ENCODE measurements at regions not wholly inside any gene's neighbourhood (a gene's known extent, or its start where the extent isn't known, plus 50 kb on each side); places are given as distances from the start of the nearest gene placed in this dataset.
"Not testable (repeated sequence)": the region's sequence is repeated elsewhere in the genome, so short reads cannot be mapped to it uniquely, and the experiment has no call there.

GRCh38 chr7:32661501-32661900, 166.2 kb downstream of the AVL9 start:
- Histone ChIP-seq H3K27me3 (replicated peaks; ENCODE audit: control insufficient read depth, insufficient read depth, low read length) (no peaks in the 10 kb centered on the region), H3K9ac (ENCODE audit: low read length) (no peak overlapping the region), H3K9me3 (ENCODE audit: control insufficient read depth, low read length) (no peaks in the 10 kb centered on the region), H3K4me3 (ENCODE audit: low read length) (no peak overlapping the region), H3K4me1 (ENCODE audit: control insufficient read depth, insufficient read depth, low read length) (no peaks in the 10 kb centered on the region), H3K36me3 (ENCODE audit: control insufficient read depth, insufficient read depth, low read length, severe bottlenecking) (no peaks in the 10 kb centered on the region)
- no peak for DNase-seq (ENCODE audit: low read depth)

DNA sequence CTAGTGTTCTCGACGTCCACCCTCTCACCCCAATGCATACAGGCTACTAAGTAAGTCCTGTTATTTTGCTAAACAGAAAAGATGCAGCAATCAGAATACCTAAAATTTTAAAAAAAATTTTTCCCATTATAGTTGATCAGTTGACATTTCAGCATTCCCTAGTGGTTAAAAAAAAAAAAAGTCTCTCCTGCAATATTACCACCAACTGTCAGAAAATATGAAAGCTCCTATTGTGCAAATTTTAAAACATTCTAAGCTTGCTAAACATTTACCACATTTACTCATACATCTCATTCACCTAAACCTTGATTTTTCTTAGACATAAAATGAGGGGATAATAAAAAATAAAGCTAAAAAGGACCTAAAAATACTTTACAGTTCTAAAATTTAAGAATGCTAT, 165.6 kb downstream of the AVL9 start:
- Histone ChIP-seq H3K27me3 (replicated peaks; ENCODE audit: control insufficient read depth, insufficient read depth, low read length) (no peaks in the 10 kb centered on the region), H3K36me3 (ENCODE audit: control insufficient read depth, insufficient read depth, low read length, severe bottlenecking) (no peaks in the 10 kb centered on the region), H3K4me3 (ENCODE audit: low read length) (no peak overlapping the region), H3K4me1 (ENCODE audit: control insufficient read depth, insufficient read depth, low read length) (no peaks in the 10 kb centered on the region), H3K9ac (ENCODE audit: low read length) (no peak overlapping the region), H3K9me3 (ENCODE audit: control insufficient read depth, low read length) (no peaks in the 10 kb centered on the region)
- peak; percentile 17 for DNase-seq (ENCODE audit: low read depth)

- H3K36me3 ChIP-seq (ENCODE audit: control insufficient read depth, insufficient read depth, low read length, severe bottlenecking), result no peaks in the 10 kb centered on the region
- DNase-seq (ENCODE audit: low read depth), result no peak
These were observed 164.6 kb downstream of the AVL9 start for GRCh38 chr7:32659853-32660252.

GRCh38 chr7:32658467-32658869, 163.2 kb downstream of the AVL9 start:
- Histone ChIP-seq H3K27me3 (replicated peaks; ENCODE audit: control insufficient read depth, insufficient read depth, low read length) (no peaks in the 10 kb centered on the region), H3K36me3 (ENCODE audit: control insufficient read depth, insufficient read depth, low read length, severe bottlenecking) (no peaks in the 10 kb centered on the region), H3K4me3 (ENCODE audit: low read length) (no peak overlapping the region), H3K9me3 (ENCODE audit: control insufficient read depth, low read length) (no peaks in the 10 kb centered on the region), H3K4me1 (ENCODE audit: control insufficient read depth, insufficient read depth, low read length) (no peaks in the 10 kb centered on the region), H3K9ac (ENCODE audit: low read length) (no peak overlapping the region)
- DNase-seq (ENCODE audit: low read depth), result no peak

More at GRCh38 chr7:32659853-32660252, 164.6 kb downstream of the AVL9 start:
- H3K4me1 ChIP-seq (ENCODE audit: control insufficient read depth, insufficient read depth, low read length), result no peaks in the 10 kb centered on the region
- no peaks in the 10 kb centered on the region for H3K9me3 ChIP-seq (ENCODE audit: control insufficient read depth, low read length)
- no peak overlapping the region for H3K4me3 ChIP-seq (ENCODE audit: low read length)
- no peaks in the 10 kb centered on the region for H3K27me3 ChIP-seq (replicated peaks; ENCODE audit: control insufficient read depth, insufficient read depth, low read length)
- no peak overlapping the region for H3K9ac ChIP-seq (ENCODE audit: low read length)

GRCh38 chr7:32658034-32658433, 162.7 kb downstream of the AVL9 start:
- no peaks in the 10 kb centered on the region for H3K9me3 ChIP-seq (ENCODE audit: control insufficient read depth, low read length)
- DNase-seq (ENCODE audit: low read depth), result no peak
- H3K27me3 ChIP-seq (replicated peaks; ENCODE audit: control insufficient read depth, insufficient read depth, low read length), result no peaks in the 10 kb centered on the region
- no peaks in the 10 kb centered on the region for H3K4me1 ChIP-seq (ENCODE audit: control insufficient read depth, insufficient read depth, low read length)
- no peak overlapping the region for H3K9ac ChIP-seq (ENCODE audit: low read length)
- no peak overlapping the region for H3K4me3 ChIP-seq (ENCODE audit: low read length)
- H3K36me3 ChIP-seq (ENCODE audit: control insufficient read depth, insufficient read depth, low read length, severe bottlenecking), result no peaks in the 10 kb centered on the region

GRCh38 chr7:32654549-32654948, 159.3 kb downstream of the AVL9 start:
- H3K4me3 ChIP-seq (ENCODE audit: low read length); H3K4me1 ChIP-seq (ENCODE audit: control insufficient read depth, insufficient read depth, low read length); DNase-seq (ENCODE audit: low read depth); H3K9ac ChIP-seq (ENCODE audit: low read length); H3K36me3 ChIP-seq (ENCODE audit: control insufficient read depth, insufficient read depth, low read length, severe bottlenecking); H3K9me3 ChIP-seq (ENCODE audit: control insufficient read depth, low read length); H3K27me3 ChIP-seq (replicated peaks; ENCODE audit: control insufficient read depth, insufficient read depth, low read length): not testable (repeated sequence)

DNA sequence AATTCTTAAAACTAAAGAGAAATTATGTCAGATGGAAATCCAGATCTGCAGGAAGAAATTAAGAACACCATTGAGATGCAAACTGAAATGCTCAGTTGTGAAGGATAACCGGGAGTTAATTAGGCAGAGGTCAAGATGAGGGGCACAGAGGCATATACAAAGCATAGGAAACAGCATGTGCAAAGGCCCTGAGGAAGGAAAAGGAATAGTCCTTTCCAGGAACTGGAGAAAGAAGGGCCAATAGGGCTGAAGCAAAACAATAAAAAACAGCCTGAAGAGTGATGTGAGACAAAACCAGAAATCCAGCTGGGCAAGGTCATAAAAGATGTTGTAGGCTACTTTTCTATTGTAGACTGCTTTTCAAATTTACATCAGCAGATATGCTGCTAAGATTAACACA, 155.1 kb downstream of the AVL9 start:
- H3K9ac ChIP-seq (ENCODE audit: low read length); H3K9me3 ChIP-seq (ENCODE audit: control insufficient read depth, low read length); DNase-seq (ENCODE audit: low read depth); H3K4me3 ChIP-seq (ENCODE audit: low read length); H3K27me3 ChIP-seq (replicated peaks; ENCODE audit: control insufficient read depth, insufficient read depth, low read length); H3K4me1 ChIP-seq (ENCODE audit: control insufficient read depth, insufficient read depth, low read length); H3K36me3 ChIP-seq (ENCODE audit: control insufficient read depth, insufficient read depth, low read length, severe bottlenecking): not testable (repeated sequence)

DNA sequence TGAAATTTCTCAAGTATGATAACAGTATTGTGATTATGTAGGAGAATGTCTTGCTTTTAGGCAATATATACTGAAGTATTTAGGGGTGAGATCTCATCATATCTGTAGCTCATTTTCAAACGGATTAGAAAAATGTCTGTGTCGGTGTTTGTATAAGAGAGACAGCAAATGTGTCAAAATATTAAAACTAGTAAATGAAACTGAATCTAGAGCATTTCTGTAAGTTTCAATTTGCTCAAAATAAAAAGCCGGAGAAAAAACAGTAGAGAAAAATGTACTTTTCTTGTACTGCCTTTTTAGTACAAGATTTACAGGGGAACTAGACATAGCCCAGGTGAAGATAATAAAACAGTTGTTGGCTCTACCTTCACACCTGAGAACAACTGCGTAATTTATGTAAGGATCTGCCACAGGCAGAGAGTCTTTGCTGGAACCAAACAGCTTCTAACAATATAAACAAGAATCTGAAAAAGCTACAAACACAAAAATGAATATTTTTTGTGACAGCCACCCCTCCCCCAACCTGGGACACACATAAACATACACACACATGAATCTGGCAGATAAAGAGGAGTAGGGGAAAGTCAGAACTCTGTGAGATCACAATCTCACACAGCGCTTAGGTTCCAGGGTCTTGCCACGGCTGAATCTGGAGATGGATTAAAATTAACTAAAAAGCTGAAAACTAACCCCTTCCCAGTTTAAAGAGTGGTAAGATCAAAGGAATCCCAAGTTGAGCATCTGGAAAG, 153.3 kb downstream of the AVL9 start:
- no peaks in the 10 kb centered on the region for H3K27me3 ChIP-seq (replicated peaks; ENCODE audit: control insufficient read depth, insufficient read depth, low read length)
- H3K4me1 ChIP-seq (ENCODE audit: control insufficient read depth, insufficient read depth, low read length), result no peaks in the 10 kb centered on the region
- DNase-seq (ENCODE audit: low read depth), result no peak
- no peaks in the 10 kb centered on the region for H3K9me3 ChIP-seq (ENCODE audit: control insufficient read depth, low read length)
- no peak overlapping the region for H3K9ac ChIP-seq (ENCODE audit: low read length)
- H3K36me3 ChIP-seq (ENCODE audit: control insufficient read depth, insufficient read depth, low read length, severe bottlenecking), result no peaks in the 10 kb centered on the region
- no peak overlapping the region for H3K4me3 ChIP-seq (ENCODE audit: low read length)

- not testable (repeated sequence) for H3K4me3 ChIP-seq (ENCODE audit: low read length); DNase-seq (ENCODE audit: low read depth)
These were observed 150.0 kb downstream of the AVL9 start for GRCh38 chr7:32645255-32645654.

DNA sequence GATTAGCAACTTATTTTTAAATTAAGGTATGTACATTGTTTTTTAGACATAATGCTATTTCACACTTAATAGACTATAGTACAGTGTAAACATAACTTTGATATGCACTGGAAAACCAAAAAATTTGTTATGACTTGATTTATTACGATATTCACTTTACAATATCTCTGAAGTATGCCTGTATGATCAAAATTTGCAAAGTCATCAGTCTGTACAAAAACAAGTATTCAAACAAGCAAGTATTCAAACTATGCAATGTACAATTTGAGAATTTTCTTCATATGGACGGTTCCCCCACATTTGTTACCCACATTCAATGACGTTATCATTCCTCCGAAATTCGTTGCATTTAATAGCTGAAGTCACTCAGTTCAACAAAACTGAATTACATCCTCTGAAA, 147.9 kb downstream of the AVL9 start:
- DNase-seq (ENCODE audit: low read depth), result no peak
- Histone ChIP-seq H3K4me1 (ENCODE audit: control insufficient read depth, insufficient read depth, low read length) (no peaks in the 10 kb centered on the region), H3K36me3 (ENCODE audit: control insufficient read depth, insufficient read depth, low read length, severe bottlenecking) (no peaks in the 10 kb centered on the region), H3K4me3 (ENCODE audit: low read length) (no peak overlapping the region), H3K9ac (ENCODE audit: low read length) (no peak overlapping the region), H3K9me3 (ENCODE audit: control insufficient read depth, low read length) (peaks cover 6% of the 10 kb centered on the region), H3K27me3 (replicated peaks; ENCODE audit: control insufficient read depth, insufficient read depth, low read length) (no peaks in the 10 kb centered on the region)

More at GRCh38 chr7:32645255-32645654, 150.0 kb downstream of the AVL9 start:
- H3K9me3 ChIP-seq (ENCODE audit: control insufficient read depth, low read length); H3K9ac ChIP-seq (ENCODE audit: low read length); H3K36me3 ChIP-seq (ENCODE audit: control insufficient read depth, insufficient read depth, low read length, severe bottlenecking); H3K4me1 ChIP-seq (ENCODE audit: control insufficient read depth, insufficient read depth, low read length); H3K27me3 ChIP-seq (replicated peaks; ENCODE audit: control insufficient read depth, insufficient read depth, low read length): not testable (repeated sequence)

- Histone ChIP-seq H3K4me1 (ENCODE audit: control insufficient read depth, insufficient read depth, low read length) (no peaks in the 10 kb centered on the region), H3K4me3 (ENCODE audit: low read length) (no peak overlapping the region), H3K9me3 (ENCODE audit: control insufficient read depth, low read length) (peaks cover 6% of the 10 kb centered on the region), H3K9ac (ENCODE audit: low read length) (no peak overlapping the region), H3K27me3 (replicated peaks; ENCODE audit: control insufficient read depth, insufficient read depth, low read length) (no peaks in the 10 kb centered on the region), H3K36me3 (ENCODE audit: control insufficient read depth, insufficient read depth, low read length, severe bottlenecking) (no peaks in the 10 kb centered on the region)
- DNase-seq (ENCODE audit: low read depth), result no peak
These were observed 143.8 kb downstream of the AVL9 start for GRCh38 chr7:32639122-32639521.
